OCI-LY1 (cell line): ENCODE measurements at regions not wholly inside any gene's neighbourhood (a gene's known extent, or its start where the extent isn't known, plus 50 kb on each side); places are given as distances from the start of the nearest gene placed in this dataset.

Experiments
- CTCF ChIP-seq: fragments of 200-600 bp; sonication (generic), shearing (Covaris generic); IDR thresholded peaks from 2 replicates; pipeline ENCODE4 v1.5.1; 2017; ENCODE audit warnings: mild to moderate bottlenecking, antibody characterized with exemption, low read length, moderate library complexity, mixed read lengths
- EZH2 ChIP-seq: fragments of 200-600 bp; sonication (generic), shearing (Covaris generic); IDR thresholded peaks from 2 replicates; pipeline ENCODE4 v1.8.0; 2017; ENCODE audit warnings: borderline replicate concordance, mixed run types, mild to moderate bottlenecking, antibody characterized with exemption, low read length, moderate library complexity, mixed read lengths

- TF ChIP-seq CTCF (no peak), EZH2 (no peak)
Observed at GRCh38 chr19:31641591-31641990, 292.4 kb upstream of the TSHZ3 start.
